ENCODE measurements at regions not wholly inside any gene's neighbourhood (a gene's known extent, or its start where the extent isn't known, plus 50 kb on each side); places are given as distances from the start of the nearest gene placed in this dataset.

DNA sequence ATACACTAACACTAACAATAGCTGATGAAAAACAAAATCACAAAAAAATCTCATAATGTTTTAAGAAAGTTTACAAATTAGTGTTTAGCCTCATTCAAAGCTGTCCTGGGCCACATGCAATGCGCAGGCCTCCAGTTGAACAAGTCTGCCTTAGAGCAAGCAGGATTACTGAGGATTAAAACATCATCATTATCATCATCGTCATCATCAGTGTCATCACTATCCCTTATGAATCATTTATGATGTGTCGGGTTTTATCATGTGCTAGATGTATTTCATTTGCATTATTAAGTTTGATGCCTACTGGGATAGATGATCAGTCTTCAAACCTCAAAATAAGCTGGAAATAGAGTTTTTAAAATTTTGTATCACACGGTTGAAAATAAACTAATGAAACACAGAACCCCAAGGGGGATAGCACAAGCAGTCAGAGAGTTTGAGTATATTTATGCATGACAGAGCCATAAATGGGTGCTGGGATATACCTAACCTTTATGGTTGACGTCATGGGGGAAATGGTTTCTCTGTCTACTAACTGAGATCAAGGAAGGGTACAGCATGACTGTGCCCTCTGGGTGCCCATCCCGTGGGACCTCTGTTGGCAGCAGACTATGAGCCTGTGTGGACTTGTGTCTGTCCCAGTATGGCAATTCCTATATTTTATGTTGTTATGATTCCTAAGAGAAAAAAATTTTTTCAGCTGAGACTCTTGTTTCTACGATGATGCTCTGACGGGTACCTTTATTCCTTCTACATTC, 150.3 kb upstream of the ADRA1B start:
- DNase-seq, result no peak

DNA sequence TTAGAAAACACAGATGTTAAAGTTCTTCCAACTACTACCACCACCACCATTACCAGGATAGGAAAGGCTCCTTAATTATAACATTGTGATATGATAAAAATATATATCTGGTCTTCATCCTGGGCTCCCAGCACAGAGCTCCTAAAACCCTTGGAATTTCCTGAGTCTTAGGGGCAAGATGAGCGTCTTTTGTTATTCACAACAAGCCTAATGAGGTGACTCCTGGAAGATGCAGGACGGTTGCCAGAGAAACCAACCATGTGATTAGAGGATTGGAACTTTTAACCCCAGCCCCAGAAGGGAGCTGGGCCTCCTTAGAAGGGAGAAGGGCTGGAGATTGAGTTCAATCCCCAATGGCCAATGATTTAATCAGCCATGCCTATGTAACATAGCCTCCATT, 148.0 kb upstream of the ADRA1B start:
- no peak for DNase-seq

DNA sequence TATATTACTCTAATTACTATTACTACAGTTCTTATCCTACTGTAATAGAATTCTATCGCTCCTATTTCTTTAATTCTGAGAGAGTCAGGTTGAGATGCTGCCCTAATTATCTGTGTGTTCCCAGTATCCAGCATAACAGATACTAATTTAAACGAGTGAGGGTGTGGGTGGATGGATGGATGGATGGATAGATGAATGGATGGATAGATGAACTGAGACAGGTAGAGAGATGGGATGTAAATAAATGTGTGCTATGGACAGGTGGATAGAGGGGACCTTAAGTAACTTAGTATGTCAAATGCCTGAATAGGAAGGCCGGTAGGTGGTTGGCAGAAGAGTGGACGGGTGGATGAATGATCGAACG, 143.6 kb upstream of the ADRA1B start:
- DNase-seq, result no peak

DNA sequence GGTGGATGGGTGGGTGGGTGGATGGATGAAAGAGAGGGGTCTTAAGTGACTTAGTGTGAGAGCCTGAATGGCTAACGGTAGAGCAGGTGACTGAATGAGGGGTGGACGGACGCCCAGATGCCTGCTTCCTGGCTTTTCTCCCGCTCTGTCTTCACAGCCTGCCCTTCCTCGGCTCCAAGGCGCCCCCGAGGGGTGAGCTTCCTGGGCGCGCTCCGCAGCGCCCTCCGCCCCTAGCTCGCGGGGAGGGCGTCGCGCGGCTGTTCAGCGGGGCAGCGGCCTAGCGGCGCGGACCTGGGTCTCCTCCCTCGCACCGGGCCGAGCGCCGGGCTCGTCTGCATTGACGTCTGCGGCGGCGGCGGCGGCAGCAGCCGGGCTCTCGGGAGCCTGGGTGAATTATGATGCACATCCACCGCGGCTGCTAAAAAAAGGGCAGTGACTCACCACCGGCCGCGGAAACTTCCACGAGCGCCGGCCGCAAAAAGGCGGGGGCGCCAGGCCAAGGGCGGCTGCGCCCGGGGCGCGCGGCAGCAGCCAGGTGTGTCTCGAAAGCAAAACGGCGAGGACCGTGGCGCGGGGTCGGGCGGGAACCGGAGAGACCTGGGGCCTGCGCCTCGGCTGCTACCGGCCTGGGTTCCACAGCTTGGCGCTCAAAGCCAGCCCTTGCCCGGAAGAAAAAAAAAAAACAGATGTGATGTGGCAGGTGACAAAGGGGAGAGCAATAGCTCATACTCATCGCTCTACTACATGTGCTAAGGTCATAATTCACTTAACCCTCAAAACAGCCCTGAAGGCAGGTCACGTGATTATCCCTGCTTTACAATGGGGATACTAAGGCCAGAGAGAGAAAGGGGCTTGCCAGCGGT, 143.0 kb upstream of the ADRA1B start:
- DNase-seq, result peak; percentile 18

DNA sequence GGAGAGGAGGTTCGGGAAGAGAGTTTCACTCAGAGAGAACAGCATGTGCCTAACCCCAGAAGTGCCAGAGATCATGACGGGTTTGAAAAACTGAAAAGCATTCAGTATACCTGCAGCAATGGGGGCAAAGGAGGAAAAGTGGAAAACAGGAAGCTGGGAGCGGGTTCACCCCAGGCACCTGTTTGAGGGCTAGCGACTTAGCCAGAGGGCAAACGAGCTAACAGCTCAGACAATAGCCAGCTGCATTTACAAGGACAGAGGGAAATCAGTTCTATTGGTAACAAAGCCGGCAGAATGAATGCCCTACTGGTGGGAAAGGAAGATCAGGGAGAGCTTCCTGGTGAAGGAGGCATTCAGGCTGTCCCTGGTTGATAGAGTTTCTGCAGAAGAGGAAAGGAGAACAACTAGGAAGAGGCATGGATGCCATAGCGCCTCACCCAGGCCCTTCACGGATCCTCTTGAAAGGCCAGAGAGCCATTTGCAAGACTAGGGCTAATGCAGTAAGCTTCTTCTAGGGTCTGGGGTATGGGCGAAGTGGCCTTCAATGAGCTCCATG, 141.7 kb upstream of the ADRA1B start:
- DNase-seq, result no peak

DNA sequence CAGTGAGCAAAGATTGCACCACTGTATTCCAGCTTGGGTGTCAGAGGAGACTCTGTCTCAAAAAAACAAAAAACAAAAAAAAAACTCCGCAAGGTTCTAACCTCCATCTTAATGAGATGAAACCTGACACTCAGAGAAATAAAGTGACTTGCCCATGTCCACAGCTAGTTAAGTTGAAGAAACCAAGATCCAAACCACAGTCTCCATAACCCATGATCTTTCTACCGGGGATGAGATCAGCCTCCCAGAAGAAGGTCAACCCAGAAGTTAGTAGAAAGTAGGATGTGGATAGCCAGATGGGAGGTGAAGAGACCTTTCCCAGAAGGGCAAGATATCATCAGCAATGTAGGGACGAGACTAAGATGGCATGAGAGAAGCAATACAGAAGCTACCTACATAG, 140.4 kb upstream of the ADRA1B start:
- DNase-seq, result no peak

DNA sequence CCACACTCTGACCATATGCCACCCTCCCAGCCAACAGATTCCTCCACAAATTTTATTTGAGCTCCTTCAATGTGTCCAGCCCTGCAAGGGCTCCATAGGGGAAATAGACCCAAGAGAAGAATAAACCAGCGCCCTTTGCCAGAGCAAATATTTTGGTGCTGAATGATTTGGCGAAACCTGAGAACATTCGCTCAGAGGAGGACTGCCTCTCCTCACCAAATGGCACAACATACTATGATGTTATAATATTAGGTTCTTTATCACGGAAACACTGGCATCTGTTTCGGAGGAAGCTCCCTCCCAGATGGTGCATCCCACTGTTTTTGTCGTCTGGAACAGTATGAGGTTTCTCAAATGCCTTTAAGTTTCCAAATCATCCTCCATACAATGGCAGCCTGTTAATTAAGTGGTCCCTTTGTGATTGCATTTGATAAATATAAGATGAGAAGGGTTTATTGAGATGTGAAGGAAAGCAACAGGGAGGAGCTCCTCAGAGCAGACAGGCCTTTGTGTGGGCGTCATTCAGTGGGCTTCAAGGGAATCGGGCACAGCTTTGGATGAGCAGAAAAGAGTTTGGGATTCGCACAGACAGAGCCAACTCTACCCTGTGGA, 139.1 kb upstream of the ADRA1B start:
- DNase-seq, result no peak

DNA sequence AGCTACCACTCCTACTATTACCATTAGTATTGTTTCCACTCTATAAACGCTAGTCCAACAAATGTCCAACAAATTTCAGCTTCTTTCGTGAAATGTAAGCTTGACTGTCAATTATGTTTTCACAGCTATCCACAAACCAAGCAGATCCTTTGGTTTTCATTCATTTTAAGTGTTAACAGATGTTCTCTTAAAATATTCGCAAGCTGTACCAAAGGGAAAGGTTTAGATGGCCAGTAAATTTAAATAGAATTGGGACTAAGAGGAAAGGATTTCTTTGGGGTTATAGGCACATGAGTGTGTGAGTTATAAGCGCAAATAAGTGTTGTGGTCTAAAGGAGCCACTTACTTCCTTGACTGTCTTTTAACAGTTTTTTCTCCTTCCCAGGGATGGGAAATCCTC, 136.8 kb upstream of the ADRA1B start:
- DNase-seq, result no peak

DNA sequence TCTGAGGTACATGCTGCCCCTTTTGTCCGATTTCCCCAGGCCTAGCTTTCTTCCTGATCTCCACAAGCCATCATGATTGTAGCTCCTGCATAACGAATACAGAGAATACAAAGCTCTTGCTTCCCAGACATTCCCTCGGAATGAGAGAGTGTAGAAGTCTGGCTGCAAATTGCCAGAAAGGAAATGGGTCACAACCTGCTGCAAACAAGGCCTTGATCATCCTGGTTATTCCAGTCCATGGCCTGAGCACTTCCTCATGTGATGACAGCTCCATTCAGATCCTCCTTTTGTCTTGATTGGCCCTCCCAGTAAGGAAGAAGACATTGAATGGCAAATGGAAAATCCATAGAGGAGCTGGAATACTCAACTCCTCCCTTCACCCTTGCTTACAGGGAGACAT, 136.0 kb upstream of the ADRA1B start:
- DNase-seq, result no peak

DNA sequence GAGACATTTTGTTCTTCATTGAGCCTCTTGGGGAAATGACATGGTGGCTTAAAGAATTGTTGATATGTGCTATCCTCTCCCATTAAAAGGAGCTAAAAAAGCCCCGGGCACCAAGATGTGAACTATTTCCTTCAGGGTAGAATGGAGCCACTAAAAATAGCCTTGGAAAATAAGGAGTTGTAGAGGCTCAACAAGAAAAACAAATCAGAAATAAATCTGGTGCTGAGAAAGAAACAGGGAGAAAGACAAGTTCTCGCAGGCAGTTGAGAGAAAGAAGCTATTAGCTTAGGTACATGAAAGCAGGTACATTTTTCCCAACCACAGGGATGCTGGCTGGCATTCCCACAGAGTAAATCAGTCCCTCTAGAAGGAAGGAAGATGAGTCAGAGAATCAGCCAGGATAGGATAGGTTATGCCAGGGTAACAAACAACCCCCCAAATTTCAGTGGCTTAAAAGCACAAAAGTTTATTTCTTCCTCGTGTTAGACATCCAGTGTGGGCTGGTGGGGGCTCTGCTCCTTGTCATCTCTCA, 134.6 kb upstream of the ADRA1B start:
- no peak for DNase-seq

DNA sequence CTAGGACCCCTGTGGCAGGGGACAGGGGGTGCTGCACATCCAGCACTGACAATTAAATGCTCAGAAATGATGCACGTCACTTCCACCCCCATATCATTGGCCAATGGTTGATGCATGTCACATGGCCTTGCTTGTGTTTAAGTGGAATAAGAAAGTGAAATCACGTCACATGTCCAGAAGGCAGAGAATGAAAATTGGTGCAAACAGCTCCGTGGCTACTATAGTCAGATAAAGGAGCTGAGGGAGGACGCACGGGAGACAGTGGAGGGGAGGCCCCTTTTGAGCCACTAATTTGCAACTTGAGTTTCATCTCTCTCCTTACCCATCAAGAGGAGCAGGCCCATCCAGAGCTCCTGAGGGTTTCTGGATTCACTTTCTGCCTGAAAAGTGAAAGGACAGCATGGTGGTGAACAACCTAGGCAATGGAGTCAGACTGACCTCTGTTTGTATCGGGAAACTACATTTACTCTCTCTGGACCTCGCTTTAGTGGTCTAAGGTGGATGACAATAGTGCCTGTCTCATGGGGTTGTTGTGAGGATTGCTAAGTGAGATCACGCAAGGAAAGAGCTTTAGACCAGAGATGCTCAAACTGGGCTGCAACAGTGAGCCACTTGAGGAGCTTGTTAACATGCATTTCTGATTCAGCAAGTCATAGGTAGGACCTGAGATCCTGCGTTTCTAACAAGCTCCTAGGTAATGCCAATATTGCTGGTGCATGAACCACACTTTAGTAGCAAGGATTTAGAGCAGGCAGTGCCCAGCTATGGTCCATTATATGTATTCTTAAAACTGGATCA, 133.9 kb upstream of the ADRA1B start:
- no peak for DNase-seq

DNA sequence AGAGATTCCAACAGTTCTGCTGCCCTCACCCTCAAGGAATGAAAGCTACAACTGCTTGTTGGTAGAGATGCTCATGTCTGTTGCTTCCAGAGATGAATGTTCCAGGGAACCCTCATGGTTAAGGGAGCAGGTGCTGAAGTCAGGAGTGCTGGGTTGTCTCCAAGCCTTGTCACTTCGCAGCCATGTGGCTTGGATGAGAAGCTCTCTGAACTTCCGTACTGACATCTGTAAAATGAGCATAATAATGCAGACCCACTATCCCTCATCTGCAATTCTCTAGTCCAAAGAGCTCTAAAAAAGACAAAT, 133.3 kb upstream of the ADRA1B start:
- no peak for DNase-seq

DNA sequence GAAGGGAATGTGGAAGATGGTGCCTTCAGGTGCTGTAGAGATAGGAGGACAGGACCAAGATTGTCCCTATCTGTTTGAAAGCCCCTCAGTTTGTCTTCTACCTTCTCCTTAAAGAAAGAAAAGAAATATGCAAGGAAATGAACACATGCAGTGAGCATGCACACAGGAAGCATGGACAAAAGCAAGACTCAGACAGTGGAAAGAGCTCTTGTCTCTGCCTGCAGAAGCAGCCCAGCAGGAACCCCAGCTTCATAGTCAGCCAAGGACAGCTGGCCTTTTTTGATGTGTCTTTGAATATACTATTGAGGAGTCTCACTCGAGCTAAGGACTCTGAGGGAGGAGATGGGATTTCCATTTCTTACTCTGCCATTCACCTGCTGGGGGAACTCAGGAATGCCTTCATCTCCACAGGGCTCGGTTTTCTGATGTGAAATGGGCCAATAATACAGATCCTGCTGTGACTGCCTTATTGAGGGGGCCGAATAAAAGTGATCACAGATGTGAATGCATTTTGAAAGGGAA, 132.5 kb upstream of the ADRA1B start:
- no peak for DNase-seq

DNA sequence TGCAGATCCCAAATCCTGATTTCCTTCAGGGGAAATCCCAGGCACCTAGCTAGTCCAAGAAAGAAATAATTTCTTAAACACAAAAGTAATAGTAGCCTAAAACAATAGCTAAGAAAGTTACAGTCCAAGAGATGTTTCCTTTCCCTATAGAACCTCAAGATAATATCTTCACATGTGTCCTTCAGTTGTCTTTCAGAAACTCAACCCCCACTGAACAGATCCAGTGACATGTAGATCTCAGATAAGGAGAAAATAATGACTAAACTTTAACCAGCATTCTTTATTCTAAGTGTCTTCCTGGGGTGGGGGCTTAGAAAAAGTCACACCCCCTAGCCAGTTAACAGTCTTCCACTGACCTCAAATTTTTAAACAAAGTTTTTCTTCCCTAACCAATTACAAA, 131.3 kb upstream of the ADRA1B start:
- no peak for DNase-seq

DNA sequence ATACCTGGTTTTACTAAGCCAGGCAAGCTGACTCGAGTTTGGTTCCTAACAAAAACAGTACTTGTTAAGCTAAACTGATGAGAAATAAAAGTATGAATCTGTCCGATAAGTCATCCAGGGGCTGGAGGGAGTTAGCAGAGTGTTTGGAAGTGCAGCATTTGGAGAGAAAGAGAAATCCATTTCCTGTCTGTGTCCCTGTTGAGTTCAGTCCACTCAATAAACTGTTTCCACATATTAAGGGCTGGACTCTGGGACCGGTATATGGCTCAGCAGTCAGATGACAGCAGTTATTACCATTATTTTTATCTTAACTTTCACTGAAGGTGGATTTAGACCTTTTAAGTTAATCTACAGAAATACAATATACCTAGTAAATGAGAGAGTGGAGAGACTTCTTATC, 130.6 kb upstream of the ADRA1B start:
- DNase-seq, result no peak

DNA sequence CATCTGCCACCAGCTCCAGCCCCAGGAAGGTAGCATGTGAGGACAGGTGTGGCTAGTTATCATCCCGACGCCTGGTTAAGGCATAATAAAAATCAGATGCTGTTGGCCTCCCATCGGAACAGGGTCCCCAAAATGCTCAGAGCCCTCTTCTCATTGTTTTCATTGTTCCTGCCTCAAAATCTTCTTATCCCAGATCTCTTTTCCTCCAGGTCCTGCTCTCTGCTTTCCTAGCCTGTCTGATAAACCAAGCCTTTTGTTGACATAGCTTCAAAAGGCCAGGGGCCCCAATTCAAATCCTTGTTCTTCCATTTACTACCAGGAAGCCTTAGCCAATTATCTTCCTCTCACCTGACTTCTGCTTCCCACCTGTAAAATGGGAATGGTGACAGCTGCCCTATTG, 130.1 kb upstream of the ADRA1B start:
- DNase-seq, result no peak

DNA sequence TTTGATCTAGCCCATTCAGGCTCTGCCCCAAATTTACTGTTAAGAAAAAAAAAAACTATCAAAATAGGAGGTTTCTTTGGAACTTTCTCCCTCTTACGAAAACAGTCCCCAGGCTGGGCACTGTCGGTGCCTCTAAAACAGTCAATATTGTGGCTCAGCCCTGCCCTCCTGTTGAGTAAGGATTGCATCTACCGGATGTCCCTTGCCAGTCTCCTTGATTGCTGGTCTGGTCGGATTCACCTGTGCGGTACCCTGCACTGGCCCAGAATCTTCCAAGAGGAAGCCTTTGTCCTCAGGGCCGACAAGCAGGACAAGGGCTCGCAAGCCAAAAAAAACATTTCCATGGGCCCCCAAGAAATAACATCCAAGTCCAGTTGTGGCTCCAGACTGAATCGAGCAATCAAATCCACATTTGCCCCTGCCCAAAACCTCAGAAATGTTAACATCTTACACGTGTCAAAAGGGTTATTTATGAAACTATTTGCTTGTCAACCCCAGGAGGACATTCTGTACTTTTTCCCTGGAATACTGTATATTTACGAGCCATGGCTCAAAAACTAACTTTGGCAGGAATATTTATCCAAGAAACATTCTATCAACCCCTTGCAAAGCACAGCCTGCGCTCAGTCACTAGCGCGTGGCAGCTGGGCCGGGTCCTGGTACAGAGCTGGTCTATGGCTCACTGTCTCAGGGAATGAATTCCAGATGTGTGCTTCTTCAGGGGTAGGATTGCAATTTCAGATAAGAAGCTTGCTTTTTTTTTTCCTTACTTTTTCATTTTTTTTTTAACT, 129.2 kb upstream of the ADRA1B start:
- DNase-seq, result no peak

DNA sequence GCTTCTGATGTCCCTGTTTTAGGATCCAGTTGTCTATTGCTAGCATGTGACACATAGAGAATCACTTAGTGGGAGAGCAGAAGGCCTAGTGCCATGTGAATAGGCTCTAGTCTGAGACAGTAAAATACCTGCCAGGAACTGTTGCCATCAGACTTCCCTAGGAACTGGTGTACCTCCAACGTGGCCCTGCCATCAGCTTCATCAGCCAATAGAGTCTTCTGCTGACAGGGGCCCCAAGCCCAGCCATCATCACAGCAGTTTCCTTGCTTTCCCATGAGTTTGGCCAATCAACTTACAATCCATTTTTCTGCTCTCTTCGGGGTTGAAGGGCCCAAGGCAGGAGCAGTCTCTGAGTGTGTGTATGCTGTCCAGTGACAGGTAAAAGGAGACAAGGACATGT, 128.4 kb upstream of the ADRA1B start:
- no peak for DNase-seq

DNA sequence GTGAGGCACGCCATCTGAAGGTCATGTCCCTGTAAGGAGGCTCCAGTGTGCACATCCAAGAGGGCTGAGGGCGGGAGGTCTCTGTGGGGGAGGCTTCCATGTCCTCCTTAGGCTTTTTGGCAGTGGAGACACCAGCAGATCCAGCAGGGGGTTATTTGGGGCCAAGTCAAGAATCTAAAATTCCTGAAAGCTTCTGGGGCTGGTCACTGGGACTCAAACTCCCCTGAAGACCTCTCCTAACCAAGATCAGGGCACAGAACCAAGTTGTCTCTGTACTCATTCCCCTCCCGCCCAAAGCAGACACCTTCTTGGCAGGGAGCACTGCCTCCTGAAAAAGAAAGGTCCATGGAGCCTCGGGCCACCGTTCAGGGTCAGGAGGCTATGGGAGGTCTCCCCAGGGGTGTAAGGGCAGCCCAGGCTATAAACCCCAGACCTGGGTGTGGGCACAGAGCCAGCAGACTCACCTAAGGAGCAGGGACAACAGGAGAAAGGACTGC, 127.4 kb upstream of the ADRA1B start:
- no peak for DNase-seq

DNA sequence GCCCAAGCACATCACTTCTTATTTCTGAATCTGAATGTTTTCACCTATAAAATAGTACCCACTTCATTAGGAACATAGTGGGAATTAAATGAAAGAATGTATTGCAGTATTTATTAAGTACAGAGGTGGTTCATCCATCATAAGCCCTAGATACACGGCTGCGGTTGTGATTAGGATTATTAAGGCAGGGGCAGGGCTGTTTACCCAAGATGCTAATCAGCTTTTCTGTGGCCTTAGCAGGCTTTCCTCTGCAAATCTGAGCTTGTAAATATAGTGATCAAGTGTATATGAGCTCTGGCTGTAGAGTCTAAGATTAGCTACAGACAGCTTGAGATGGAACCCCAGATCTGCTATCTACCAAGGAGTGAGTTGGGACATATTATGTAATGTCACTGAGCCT, 124.1 kb upstream of the ADRA1B start:
- DNase-seq, result no peak

DNA sequence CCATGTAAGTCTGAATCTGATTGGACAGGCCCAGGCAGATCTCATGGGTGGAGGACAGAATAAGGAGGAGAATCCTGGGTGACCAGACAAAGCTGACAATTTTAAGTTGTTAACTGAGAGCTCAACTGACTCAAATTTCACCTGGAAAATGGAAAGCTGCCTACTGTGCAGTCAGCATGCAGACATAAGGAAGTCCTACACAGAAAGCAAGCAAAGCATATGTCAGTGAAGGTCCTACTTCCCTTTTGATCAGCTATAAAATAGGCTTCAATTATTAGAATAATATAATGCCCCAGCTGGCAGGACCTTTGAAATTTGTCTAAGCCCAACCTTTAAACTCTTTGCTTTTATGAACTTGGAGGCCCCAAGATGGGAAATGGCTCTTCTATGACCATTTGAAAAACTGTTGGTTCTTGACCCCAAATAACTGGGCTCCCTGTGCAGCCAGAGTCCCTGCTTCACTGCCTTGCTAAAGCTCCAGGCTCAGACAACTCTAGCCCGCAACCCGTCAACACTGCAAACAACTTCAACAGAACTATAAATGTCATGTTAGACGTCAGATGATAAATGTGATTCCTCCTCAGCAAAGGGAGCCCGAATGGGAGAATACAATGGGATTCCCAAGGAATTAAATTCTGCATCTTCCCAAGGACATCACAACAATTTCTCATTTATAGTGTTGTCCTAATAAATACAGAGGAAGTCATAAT, 118.9 kb upstream of the ADRA1B start:
- DNase-seq, result no peak

Measured in NCI-H510A (cell line).